GM18505 (cell line): ENCODE measurements at regions not wholly inside any gene's neighbourhood (a gene's known extent, or its start where the extent isn't known, plus 50 kb on each side); places are given as distances from the start of the nearest gene placed in this dataset.
"Not testable (repeated sequence)": the region's sequence is repeated elsewhere in the genome, so short reads cannot be mapped to it uniquely, and the experiment has no call there.

Experiments
- ATAC-seq: cut with Tn5 transposase; IDR thresholded peaks from one replicate; pipeline ENCODE4 v1.9.1; 2021; ENCODE audit not compliant: unreplicated experiment
- POLR2A ChIP-seq: IDR thresholded peaks from 4 replicates; pipeline ENCODE4 v1.6.1; 2011; ENCODE audit warnings: borderline replicate concordance; ENCODE audit not compliant: insufficient read depth, insufficient read length; ENCODE audit errors: extremely low read depth

DNA sequence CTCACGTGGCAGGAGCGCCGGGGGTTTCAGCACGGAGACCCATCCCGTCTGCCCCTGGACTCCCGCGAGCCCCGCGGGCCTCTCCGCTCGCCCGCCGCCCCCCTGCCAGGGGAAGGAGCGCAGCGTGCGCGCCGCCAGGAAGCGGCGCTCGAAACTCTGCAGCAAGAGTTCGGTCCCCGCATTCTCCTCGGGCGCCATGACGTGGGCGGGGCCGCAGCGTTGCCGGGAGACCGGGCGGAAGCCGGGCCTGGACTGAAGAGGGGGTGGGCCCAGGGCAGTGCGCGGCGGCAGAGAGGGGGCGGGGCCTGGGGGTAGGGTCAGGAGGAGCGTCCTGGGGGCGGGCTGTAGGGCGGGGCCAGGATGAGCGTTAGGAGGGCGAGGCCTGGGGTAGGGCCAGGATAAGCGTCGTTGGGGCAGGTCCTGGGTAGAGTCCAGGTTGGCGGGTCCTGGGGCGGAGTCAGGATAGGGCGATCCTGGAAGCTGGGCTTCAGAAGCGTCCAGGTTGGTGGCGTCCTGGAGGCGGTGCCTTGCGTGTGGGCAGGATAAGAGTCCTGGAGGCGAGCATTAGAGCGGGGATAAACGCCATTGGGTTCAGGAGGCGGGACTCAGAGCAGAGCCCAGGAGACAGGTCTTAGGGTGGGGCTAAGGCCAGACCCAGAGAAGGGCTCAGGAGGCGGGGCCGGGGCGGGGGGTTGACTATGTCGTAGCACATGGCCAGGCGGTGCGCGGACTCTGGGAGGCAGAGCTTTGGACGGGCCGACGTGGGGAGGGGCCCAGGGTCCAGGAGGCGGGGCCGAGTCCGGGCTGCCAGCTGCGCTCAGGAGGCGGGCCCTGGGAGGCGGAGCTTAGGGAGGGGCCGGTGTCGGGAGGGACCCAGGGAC lies 229.0 kb upstream of the FRG2C start:
- ATAC-seq: peak; percentile 99
- peak; percentile 45 for TF ChIP-seq POLR2A

DNA sequence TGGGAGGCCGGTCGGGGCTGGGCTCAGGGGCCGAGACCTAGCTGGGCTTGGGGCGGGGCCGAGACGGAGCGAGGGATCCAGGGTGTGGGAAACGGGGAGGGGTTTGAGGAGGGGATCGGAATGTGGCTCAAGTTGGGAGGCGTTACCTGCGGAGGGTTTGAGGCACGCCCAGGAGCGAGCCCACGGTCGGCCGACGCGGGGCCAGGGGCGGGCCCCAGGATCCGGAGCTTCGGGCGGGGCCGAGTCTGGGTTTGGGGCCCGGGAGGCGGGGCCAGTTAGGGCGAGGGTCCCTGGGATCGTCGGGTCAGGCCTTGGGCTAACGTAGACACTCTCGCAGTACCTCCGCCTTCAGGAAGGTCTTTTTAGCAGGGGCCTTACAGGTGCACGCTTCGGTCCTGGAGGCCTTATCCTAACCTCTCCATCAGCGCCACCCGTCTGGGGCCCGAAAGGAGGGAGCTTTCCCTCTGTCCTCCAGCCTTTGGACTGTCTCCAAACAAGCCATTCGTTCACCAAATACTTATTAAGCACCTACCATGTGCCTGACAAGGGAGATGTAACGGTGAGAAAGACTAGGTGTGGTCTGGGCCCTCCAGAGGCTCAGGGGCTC lies 228.2 kb upstream of the FRG2C start:
- not testable (repeated sequence) for ATAC-seq

DNA sequence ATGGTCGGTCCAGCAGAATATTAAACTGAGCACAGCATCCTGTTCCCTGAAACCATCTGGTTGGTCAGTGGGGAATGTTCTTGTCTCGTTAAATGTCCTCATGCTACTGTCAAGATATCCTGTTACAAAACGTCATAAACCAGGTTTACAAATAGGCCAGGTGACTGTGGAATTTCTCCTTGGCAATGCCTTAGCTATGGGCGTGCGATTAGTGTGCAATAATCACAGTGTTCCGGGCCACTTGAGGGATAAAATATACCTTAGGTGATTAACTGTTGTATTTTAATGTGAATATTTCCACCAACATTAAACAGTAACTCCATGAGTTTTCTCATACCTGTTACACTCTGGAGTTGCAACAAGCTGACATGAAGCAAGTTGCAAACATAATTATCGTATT lies 223.1 kb upstream of the FRG2C start:
- not testable (repeated sequence) for ATAC-seq

DNA sequence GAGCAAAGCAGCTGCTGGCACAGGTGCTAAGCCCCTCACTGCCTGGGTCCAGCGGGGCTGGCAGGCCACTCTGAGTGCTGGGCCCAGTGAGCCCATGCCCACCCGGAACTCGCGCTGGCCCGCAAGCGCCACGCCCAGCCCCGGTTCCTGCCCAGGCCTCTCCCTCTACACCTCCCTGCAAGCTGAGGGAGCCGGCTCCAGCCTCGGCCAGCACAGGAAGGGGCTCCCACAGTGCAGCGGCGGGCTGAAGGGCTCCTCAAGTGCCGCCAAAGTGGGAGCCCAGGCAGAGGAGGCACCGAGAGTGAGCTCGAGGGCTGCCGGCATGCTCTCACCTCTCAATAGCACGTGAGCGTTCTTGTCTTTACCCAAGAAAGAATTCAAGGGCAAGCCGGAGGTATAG lies 219.5 kb upstream of the FRG2C start:
- not testable (repeated sequence) for ATAC-seq

DNA sequence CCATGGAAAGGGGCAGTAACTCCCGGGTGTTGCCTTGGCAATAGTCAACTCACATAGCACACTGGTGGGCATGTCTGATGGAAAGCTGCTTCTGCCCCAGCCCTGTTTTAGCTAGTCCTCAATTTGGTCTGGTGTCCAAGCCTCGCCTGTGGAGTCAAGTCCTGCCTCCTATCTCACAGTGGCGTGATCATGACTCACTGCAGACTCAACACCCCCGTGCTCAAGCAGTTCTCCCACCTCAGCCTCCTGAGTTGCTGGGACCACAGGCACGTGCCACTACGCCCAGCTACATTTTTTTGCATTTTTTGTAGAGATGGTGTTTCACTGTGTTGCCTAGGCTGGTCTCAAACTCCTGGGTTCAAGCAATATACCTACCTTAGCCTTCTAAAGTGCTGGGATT lies 218.9 kb upstream of the FRG2C start:
- not testable (repeated sequence) for ATAC-seq

DNA sequence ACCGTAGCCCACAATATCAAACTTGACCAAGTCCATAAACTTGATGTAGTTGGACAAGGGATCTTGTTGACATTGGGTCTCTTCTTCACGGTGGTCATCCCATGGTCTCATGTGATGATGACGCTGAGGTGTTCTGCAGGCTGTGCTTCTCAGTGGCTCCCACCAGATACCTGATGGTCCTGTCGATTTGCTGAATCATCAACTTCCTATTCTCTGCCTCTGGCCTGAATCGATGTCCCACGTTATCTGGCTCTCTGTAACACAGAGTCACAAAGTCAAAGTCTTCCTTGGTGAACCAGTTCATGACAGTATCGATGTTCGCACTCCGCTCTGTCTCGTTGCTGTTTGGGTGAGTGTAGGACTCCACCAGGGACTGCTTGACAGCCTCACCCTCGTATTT lies 217.2 kb upstream of the FRG2C start:
- not testable (repeated sequence) for ATAC-seq

DNA sequence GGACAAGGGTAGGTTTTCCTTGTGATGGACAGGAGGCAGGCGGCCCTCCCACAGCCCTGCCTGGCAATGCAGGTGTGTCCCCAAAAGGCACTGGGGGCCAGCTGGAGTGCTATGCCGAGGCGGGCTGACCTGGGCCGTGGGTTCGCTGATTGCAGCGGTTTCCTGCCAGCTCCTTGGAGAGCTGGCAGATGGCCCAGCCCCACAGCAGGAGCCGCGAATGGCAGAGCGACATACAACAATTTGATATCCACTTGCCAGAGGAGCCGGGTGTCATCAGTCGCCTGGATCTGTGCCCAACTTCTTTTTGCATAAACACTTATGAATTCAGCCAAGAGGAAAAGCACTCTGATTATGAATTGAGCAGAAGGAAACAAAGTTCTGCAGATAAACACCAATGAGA lies 210.8 kb upstream of the FRG2C start:
- not testable (repeated sequence) for ATAC-seq

DNA sequence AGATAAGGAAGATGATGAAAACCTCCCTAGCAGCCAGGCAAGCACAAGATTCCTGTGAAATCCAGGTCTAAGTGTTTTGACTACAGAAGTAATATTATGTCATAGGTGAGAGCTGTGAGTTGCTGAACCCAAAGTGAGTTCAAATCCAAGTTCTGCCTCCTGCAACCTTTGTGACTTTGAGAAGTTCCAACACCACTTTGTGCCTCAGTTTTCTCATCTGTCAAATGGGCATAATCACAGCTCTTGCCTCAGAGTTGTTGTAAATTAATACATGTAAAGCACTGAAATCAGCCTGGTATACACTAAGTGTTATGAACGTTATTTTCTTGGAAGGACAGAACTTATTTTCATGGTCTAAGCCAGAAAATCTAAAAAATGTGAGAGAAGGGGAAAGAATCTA lies 210.3 kb upstream of the FRG2C start:
- ATAC-seq: not testable (repeated sequence)

DNA sequence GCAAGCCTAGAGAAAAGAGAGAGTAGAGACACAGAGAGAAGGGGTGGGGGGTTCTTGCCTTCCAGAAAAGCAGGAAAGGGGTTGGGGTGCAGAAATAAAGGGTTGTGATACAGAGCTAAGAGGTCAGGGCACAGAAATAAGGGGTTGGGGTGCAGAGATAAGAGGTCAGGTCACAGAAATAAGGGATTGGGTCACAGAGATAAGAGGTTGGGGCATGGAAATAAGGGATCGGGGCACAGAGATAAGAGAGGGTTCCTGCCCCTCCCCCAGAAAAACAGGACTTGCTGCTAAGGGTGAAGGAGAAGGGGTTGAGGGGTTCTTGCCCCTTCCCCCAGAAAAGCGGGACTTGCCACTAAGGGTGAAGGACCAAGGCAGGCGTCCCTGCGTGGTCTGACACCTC lies 189.6 kb upstream of the FRG2C start:
- not testable (repeated sequence) for ATAC-seq

DNA sequence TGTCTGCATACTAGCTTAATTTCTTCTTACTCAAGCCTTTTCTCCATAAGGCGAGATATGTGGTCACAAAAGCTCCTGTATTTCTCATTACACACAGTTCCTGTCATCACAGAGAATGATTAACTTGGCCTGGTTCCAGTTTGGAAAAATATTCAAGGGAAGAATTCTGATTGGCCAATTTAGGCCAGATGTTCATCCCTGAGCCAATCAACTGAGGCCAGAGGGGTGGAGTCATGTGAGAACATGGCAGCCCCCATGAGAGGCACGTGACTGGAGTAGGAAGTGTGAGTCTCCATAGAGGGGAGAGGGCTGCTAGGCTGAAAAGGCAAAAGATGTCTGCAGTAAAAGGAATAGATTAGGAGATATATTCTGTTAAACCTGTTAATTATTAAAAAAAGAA lies 167.5 kb upstream of the FRG2C start:
- not testable (repeated sequence) for ATAC-seq

DNA sequence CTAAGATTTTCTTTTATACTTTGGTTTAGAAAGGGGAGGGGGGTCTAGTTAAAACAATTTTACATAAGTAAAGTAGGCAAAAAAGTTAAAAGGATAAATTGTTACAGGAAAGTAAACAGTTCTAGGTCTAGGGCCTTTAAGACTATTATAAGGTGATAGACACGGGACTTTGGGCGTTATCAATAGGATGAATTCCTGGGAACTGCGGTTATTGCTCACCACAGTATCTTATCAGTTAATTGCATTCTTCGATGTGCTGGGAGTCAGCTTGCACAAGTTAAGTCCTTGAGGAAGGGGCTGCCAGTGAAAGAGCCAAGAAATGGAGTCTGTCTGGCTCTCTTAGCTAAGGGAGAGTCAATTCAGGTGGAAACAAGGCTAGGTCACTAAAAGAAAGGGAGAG lies 163.8 kb upstream of the FRG2C start:
- not testable (repeated sequence) for ATAC-seq

DNA sequence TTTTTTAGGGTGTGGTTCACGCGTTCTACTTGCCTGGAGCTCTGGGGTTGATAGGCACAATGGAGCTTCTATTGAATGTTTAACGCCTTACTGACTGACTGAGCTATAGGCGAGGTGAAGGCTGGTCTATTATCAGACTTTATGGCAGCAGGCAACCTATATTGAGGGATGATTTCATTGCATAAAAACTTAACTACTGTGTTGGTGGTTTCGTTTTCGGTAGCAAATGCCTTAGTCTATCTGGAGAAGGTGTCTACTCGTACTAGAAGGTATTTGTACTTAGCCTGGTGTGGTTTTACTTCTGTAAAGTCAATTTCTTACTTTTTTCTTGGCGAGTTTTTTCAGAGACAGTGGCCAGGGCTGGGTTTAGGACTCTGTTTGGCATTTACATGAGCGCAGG lies 162.0 kb upstream of the FRG2C start:
- ATAC-seq: not testable (repeated sequence)

DNA sequence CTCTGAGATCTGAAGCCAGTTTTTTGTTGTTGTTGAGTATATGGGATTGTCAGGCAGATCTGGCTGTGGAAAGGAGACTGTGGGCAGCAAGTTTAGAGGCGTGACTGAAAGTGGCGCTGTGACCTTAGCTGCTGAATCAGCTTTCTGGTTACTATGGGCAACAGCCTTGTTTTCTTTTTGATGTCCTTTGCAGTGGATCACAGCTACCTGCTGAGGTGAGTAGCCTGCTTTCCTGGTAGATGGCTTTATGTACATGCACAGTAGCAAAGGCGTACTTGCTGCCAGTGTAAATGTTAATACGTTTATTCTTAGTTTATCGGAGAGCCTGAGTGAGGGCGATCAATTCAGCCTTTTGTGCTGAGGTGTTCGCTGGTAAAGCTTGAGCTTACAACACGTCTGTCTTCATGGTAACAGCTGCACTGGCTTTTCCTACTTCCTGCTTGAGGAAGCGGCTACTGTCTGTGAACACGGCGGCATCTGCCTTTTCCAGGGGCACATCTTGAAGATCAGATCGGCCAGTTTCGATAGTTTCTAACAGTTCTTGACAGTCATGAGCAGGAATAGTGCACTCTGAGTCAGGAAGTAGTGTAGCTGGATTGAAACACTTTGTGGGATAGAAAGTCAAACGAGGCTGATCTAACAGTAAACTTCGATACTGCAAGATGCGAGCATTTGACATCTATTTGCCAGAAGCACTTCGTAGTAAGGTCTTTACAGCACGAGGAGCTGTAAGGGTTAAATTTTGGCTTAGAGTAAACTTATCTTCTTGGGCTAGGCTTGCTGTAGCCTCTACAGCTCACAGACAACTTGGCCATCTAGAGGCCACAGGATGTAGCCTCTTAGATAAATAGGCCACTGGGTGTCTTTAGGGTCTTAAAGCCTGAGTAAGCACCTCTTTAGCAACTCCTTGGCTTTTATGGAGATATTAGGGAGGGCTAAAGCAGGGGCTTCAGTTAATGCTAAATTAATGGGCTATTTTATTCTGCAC lies 161.1 kb upstream of the FRG2C start:
- ATAC-seq: not testable (repeated sequence)

DNA sequence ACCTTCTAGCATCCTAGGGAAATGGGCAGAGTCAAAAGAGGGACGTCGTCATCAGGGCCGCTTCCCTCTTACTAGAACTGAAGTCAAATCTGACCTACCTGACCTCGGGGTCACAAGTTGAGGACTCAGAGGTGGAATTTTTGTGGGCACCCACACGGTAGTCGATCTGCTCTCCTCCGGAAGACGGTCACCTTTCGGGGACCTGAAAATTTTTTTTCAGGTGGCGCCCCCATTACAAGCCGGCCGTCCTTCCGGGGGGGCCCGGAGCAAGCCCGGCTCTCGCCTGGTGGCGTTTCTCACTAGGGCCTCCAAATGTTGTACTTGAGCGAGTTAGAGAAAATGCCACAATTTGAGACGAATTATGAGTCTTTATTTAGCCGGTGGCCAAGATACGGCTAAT lies 157.5 kb upstream of the FRG2C start:
- TF ChIP-seq POLR2A: no peak
- no peak for ATAC-seq

DNA sequence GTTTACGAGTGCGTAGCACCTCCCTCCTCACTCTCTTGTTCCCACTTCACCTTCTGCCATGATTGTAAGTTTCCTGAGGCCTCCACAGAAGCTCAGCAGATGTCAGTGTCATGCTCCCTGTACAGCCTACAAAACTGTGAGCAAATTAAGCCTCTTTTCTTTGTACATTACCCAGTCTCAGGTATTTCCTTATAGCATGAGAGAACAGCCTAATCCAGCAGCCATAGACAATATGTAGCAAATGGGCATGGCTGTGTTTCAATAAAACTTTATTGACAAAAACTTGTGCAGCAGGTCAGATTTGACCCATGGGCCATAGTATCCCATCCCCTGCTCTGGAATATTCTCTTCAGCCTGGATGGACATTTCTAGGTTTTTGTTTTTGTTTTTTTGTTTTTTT lies 156.2 kb upstream of the FRG2C start:
- ATAC-seq: not testable (repeated sequence)

DNA sequence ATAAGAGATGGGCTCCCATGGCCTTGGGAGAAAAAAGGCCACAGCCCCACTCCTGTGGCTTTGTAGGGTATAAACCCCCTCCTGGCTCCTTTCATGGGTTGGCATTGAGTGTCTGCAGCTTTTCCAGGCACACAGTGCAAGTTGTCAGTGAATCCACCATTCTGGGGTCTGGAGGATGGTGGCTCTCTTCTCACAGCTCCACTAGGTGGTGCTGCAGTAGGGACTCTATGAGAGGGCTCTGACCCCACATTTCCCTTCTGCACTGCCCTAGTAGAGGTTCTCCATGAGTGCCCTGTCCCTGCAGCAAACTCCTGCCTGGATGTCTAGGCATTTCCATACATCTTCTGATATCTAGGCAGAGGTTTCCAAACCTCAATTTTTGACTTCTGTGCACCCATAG lies 136.5 kb upstream of the FRG2C start:
- ATAC-seq: not testable (repeated sequence)

DNA sequence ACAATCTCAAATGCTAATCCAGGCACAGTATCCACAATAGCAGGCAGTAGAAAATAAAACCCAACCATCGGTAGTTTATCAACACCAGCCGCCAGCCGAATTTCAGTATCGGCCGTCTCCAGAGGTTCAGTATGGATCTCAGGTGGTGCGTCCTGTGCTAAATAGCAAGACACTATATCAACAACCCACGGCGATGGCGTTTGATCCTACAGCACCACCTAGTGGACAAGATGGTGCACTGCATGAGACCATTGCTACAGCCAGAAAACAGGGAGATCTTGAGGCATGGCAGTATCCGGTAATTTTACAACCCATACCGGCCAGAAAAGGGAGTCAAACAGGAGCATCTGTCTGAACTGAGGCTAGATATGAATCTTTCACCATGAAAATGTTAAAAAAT lies 112.0 kb upstream of the FRG2C start:
- ATAC-seq: not testable (repeated sequence)

DNA sequence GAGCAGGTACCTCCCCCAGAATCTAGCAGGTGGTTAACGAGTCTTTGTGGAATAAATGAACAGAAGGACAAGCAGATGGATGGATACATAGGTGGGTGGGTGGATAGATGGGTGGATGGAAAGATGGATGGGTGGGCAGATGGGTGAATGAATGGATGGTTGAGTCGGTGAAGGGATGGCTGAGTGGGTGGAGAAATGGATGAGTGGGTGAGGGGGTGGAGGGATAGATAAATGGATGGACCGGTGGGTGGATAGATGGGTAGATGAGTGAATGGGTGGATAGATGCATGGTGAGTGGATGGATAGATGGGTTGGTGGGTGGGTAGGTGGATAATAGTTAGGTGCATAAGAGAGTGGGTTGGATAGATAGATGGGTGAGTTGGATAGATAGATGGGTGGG lies 99.7 kb upstream of the FRG2C start:
- not testable (repeated sequence) for ATAC-seq

DNA sequence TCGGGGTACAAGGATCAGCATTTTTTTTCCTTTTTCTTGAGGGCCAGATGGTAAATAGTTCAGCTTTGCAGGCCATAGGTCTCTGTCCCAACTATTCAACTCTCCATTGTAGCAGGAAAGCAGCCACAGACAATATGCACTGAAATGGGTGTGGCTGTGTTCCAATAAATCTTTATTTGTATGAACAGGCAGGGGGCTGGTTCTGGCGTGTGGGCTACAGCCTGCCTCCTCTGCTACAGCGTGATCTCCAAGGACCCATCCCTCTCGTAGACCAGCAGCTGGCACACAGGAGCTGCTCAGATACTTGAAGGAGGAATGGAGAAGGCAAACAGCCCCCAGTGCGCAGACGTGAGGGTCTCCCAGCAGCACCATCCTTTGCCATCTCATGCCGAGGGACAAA lies 91.8 kb upstream of the FRG2C start:
- ATAC-seq: not testable (repeated sequence)

DNA sequence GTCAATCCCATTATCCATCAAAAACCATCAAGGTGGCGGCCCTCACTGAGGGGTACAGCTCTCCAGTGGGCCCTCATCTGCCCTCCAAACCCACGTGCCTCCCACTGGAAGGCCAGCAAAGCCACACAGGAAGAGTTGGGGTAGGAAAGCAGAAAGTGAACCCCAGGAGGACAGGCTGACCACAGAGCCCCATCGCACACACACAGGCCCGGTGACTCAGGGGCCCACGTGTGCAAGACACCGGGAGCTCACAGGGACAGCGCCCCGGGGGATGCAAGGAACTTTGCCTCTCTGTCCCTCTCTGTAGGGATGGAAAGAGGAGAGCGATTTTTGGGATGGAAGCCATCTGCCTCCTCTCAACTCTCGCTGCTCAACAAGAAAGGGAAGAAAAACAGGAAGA lies 85.0 kb upstream of the FRG2C start:
- ATAC-seq: not testable (repeated sequence)
